ENCODE measurements at regions not wholly inside any gene's neighbourhood (a gene's known extent, or its start where the extent isn't known, plus 50 kb on each side); places are given as distances from the start of the nearest gene placed in this dataset.

DNA sequence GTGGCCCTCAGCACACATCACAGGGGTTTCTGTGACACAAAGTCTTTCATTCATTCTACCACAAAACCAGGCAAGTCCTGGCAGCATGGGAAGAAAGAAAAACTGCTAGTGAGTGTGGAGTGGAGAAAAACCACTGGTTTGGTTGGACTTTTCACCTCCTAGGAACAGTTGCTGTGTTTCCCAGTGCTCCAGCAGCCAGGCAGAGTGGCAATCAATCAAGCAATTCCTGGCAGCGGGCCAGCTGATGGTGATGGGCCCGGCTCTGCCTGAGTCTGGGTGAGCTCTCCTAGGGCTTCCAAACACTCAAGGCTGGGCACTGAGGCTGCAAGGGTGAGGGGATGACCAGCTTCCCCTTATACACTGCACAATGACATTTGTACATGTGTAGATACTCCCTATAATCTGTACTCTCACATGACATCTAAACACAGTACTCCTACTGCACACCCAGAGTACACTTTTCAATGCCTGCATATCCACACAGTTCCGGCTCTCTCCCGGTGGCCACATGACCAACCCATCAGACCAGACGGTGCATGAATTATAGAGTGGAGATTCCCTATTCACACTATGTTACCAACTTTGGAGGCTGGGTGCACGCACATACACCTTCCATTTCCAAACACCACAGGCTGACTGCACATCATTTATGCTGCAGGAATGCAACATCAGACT lies 156.6 kb downstream of the UNC5CL start:
- TF ChIP-seq, protein P1, sequence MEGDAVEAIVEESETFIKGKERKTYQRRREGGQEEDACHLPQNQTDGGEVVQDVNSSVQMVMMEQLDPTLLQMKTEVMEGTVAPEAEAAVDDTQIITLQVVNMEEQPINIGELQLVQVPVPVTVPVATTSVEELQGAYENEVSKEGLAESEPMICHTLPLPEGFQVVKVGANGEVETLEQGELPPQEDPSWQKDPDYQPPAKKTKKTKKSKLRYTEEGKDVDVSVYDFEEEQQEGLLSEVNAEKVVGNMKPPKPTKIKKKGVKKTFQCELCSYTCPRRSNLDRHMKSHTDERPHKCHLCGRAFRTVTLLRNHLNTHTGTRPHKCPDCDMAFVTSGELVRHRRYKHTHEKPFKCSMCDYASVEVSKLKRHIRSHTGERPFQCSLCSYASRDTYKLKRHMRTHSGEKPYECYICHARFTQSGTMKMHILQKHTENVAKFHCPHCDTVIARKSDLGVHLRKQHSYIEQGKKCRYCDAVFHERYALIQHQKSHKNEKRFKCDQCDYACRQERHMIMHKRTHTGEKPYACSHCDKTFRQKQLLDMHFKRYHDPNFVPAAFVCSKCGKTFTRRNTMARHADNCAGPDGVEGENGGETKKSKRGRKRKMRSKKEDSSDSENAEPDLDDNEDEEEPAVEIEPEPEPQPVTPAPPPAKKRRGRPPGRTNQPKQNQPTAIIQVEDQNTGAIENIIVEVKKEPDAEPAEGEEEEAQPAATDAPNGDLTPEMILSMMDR (IDR thresholded peaks at IDR 0.05; ENCODE audit: extremely low read depth in 1 of 2, insufficient read depth in 1 of 2, low read depth in 1 of 2, low read length in 2 of 2): no peak
- TF ChIP-seq, protein P2, sequence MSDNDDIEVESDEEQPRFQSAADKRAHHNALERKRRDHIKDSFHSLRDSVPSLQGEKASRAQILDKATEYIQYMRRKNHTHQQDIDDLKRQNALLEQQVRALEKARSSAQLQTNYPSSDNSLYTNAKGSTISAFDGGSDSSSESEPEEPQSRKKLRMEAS (IDR thresholded peaks at IDR 0.05; ENCODE audit: insufficient read depth, insufficient read length): no peak
- no peak for TF ChIP-seq POLR2AphosphoS5 (IDR thresholded peaks at IDR 0.05; ENCODE audit: insufficient read depth, low read depth, low read length)
- no peak for TF ChIP-seq POLR2A (IDR thresholded peaks at IDR 0.05; ENCODE audit: low read depth, low read length)
- no peak for TF ChIP-seq EZH2 (IDR thresholded peaks at IDR 0.05; ENCODE audit: borderline replicate concordance, low read depth, low read length, severe bottlenecking)
- no peak for TF ChIP-seq FOS (IDR thresholded peaks at IDR 0.05; ENCODE audit: borderline replicate concordance, insufficient read depth, low read length)
- TF ChIP-seq GATA2 (IDR thresholded peaks at IDR 0.05; ENCODE audit: insufficient read depth, insufficient read length, low read depth, low read length): no peak
- TF ChIP-seq MYC (IDR thresholded peaks at IDR 0.05; ENCODE audit: low read depth, low read length): no peak
- TF ChIP-seq JUN (IDR thresholded peaks at IDR 0.05; ENCODE audit: borderline replicate concordance, insufficient read depth, insufficient read length, low read depth): no peak
